B cell (primary cell): ENCODE measurements at regions not wholly inside any gene's neighbourhood (a gene's known extent, or its start where the extent isn't known, plus 50 kb on each side); places are given as distances from the start of the nearest gene placed in this dataset.
"Not testable (repeated sequence)": the region's sequence is repeated elsewhere in the genome, so short reads cannot be mapped to it uniquely, and the experiment has no call there.

ENCODE experiments used
- CTCF ChIP-seq: fragments of 200-600 bp; IDR thresholded peaks from one replicate; pipeline ENCODE4 v1.8.0; 2022; ENCODE audit warnings: antibody characterized with exemption, mild to moderate bottlenecking
- EZH2 ChIP-seq: IDR thresholded peaks from 2 replicates; pipeline ENCODE4 v1.6.1; 2012; ENCODE audit warnings: borderline replicate concordance, low read depth, mild to moderate bottlenecking, moderate library complexity, low read length; ENCODE audit not compliant: insufficient read depth, poor library complexity, severe bottlenecking

GRCh38 chr12:9425429-9425828 is 182.3 kb downstream of the KLRB1 start:
- TF ChIP-seq CTCF, EZH2: not testable (repeated sequence)
